Endothelial cell of umbilical vein (primary cell): ENCODE measurements at regions not wholly inside any gene's neighbourhood (a gene's known extent, or its start where the extent isn't known, plus 50 kb on each side); places are given as distances from the start of the nearest gene placed in this dataset.

Experiments
- BruUV-seq: library from RNA; stranded (reverse); fragments of 400-500 nt; replicated peaks from 2 replicates; lab custom pipeline; 2021; lab: Mats Ljungman, UMichigan
- CTCF ChIA-PET: fragments of 300-600, 350-600 bp; sonication (Branson Sonifier 250); formaldehyde crosslinking; loops from one replicate; lab custom pipeline; 2021; ENCODE audit warnings: antibody characterized with exemption, inconsistent platforms; lab: Charles Lee
- POLR2A ChIA-PET: fragments of 300-600, 350-600 bp; sonication (Branson Sonifier 250); formaldehyde crosslinking; loops from one replicate; lab custom pipeline; 2021; ENCODE audit warnings: antibody characterized with exemption, inconsistent platforms; lab: Charles Lee
- DNase-seq: peaks from one replicate; pipeline ENCODE4 v3.0.0-alpha.2; 2011; ENCODE audit warnings: low read depth, low spot score
- FAIRE-seq: peaks from 2 replicates; lab custom pipeline; 2011; peaks lifted over from hg19 to GRCh38; lab: Jason Lieb, UNC
- H2AFZ ChIP-seq: 2 replicates; pipeline ENCODE4 v1.6.0; 2012; ENCODE audit warnings: low read depth, low read length, control low read depth, inconsistent platforms
- H3K27ac ChIP-seq: 2 replicates; pipeline ENCODE4 v1.5.1; 2011; ENCODE audit warnings: low read depth, mild to moderate bottlenecking, control low read depth, low read length, moderate library complexity; ENCODE audit not compliant: insufficient read depth
- H3K27me3 ChIP-seq, 2 experiments: 2 replicates each; pipeline versions ENCODE4 v1.6.0 to v1.6.1; 2011; ENCODE audit warnings: low read length in 2 of 2, mixed read lengths in 1 of 2; ENCODE audit not compliant: control insufficient read depth in 2 of 2, insufficient read depth in 2 of 2
- H3K36me3 ChIP-seq, 2 experiments: 2 replicates in 1 of 2; 3 replicates in 1 of 2; pipeline ENCODE4 v1.5.1; 2011; ENCODE audit warnings: low read length in 2 of 2, mild to moderate bottlenecking in 1 of 2, moderate library complexity in 1 of 2; ENCODE audit not compliant: control insufficient read depth in 2 of 2, insufficient read depth in 2 of 2; ENCODE audit errors: extremely low read depth in 1 of 2
- H3K4me1 ChIP-seq: 3 replicates; pipeline ENCODE4 v1.5.1; 2011; ENCODE audit warnings: mild to moderate bottlenecking, low read length; ENCODE audit not compliant: control insufficient read depth, insufficient read depth; ENCODE audit errors: extremely low read depth
- H3K4me2 ChIP-seq: 2 replicates; pipeline ENCODE4 v1.6.1; 2011; ENCODE audit warnings: low read length, control low read depth, mixed read lengths; ENCODE audit not compliant: insufficient read depth
- H3K4me3 ChIP-seq, 3 experiments: fragments of 200-600 bp in 1 of 3; sonication (generic), shearing (Covaris generic) in 1 of 3; replicated peaks in 1 of 3; 2 replicates each; pipeline ENCODE4 v1.5.1; 2011 to 2016; ENCODE audit warnings: control low read depth in 3 of 3, low read length in 3 of 3, mild to moderate bottlenecking in 2 of 3, inconsistent platforms in 1 of 3, low read depth in 1 of 3, moderate library complexity in 1 of 3; ENCODE audit not compliant: insufficient read depth in 1 of 3
- H3K79me2 ChIP-seq: 2 replicates; pipeline ENCODE4 v1.6.0; 2012; ENCODE audit warnings: low read length, inconsistent platforms; ENCODE audit not compliant: control insufficient read depth, insufficient read depth
- H3K9ac ChIP-seq: replicated peaks from 2 replicates; pipeline ENCODE3; 2011; ENCODE audit warnings: low read length, control low read depth; ENCODE audit not compliant: insufficient read depth; ENCODE audit errors: extremely low read depth
- H3K9me1 ChIP-seq: replicated peaks from 3 replicates; pipeline ENCODE4 v1.6.0; 2011; ENCODE audit warnings: mild to moderate bottlenecking, low read length; ENCODE audit not compliant: control insufficient read depth, insufficient read depth; ENCODE audit errors: extremely low read depth
- H3K9me3 ChIP-seq: replicated peaks from 2 replicates; pipeline ENCODE4 v1.5.1; 2012; ENCODE audit warnings: low read length, inconsistent platforms; ENCODE audit not compliant: control insufficient read depth, insufficient read depth
- H4K20me1 ChIP-seq: replicated peaks from 2 replicates; pipeline ENCODE3; 2011; ENCODE audit warnings: mild to moderate bottlenecking, low read length; ENCODE audit not compliant: control insufficient read depth, insufficient read depth; ENCODE audit errors: extremely low read depth
- EZH2 ChIP-seq: IDR thresholded peaks from 2 replicates; pipeline ENCODE4 v1.6.1; 2012; ENCODE audit warnings: borderline replicate concordance, low read depth, mild to moderate bottlenecking, moderate library complexity, low read length, inconsistent platforms; ENCODE audit not compliant: severe bottlenecking
- FOS ChIP-seq: IDR thresholded peaks from 2 replicates; pipeline ENCODE4 v1.6.1; 2011; ENCODE audit warnings: mild to moderate bottlenecking, low read length, moderate library complexity, borderline replicate concordance; ENCODE audit not compliant: insufficient read depth
- GATA2 ChIP-seq: IDR thresholded peaks from 2 replicates; pipeline ENCODE4 v1.7.0; 2011; ENCODE audit warnings: low read depth, mild to moderate bottlenecking, moderate library complexity, mixed read lengths, low read length; ENCODE audit not compliant: insufficient read length, insufficient read depth
- JUN ChIP-seq: IDR thresholded peaks from 2 replicates; pipeline ENCODE4 v1.6.1; 2011; ENCODE audit warnings: borderline replicate concordance, low read depth; ENCODE audit not compliant: insufficient read length, insufficient read depth
- MYC ChIP-seq: IDR thresholded peaks from one replicate; pipeline ENCODE4 v1.6.1; 2011; ENCODE audit warnings: mild to moderate bottlenecking, low read depth, low read length
- POLR2A ChIP-seq: IDR thresholded peaks from 2 replicates; pipeline ENCODE4 v1.6.1; 2012; ENCODE audit warnings: low read depth, mild to moderate bottlenecking, control low read depth, low read length
- POLR2AphosphoS5 ChIP-seq: IDR thresholded peaks from 2 replicates; pipeline ENCODE4 v1.6.1; 2012; ENCODE audit warnings: low read depth, mild to moderate bottlenecking, control low read depth, low read length, moderate library complexity; ENCODE audit not compliant: insufficient read depth
- dilution Hi-C: fragments of 300-500 bp; cut with MboI; formaldehyde crosslinking; loops from one replicate; pipeline ENCODE4 v1.15.0; 2019; ENCODE audit warnings: low sequenced_read_pairs; ENCODE audit not compliant: extremely low pct_ligation_motif_present
- intact Hi-C: fragments of 100-400 bp; cut with micrococcal nuclease; formaldehyde crosslinking; loops from one replicate; pipeline ENCODE4 v1.10.0; 2022
- TF ChIP-seq, protein P1 (sequence below), 2 donors: IDR thresholded peaks; 1 replicate in 1 of 2; 2 replicates in 1 of 2; pipeline ENCODE4 v1.5.1; 2011; ENCODE audit warnings: low read length in 2 of 2, mild to moderate bottlenecking in 2 of 2, moderate library complexity in 2 of 2, control low read depth in 1 of 2, inconsistent platforms in 1 of 2, low read depth in 1 of 2; ENCODE audit not compliant: insufficient read depth in 1 of 2; ENCODE audit errors: extremely low read depth in 1 of 2
- TF ChIP-seq, protein P2 (sequence below): IDR thresholded peaks from 2 replicates; pipeline ENCODE4 v1.6.1; 2011; ENCODE audit not compliant: insufficient read depth, insufficient read length

DNA sequence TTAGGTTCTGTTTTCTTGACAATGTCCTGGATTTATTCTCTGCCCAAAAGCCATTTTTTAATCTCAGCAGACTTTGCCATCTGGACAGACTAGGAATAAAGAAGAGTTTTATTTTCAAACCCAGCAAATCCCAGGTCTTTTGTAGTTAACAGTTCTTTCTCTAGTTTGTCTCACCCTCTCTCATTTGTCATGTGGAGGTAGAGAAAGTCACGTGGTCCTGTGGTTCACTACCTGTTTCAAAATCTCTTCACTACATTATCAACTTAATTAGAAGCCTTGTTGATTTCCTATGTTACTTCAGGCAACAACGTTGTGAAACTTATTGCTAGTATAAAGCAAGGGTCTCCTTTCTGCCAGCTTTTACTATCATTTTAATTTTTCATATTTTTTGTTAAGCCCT, 1222.6 kb downstream of the EFNB2 start:
- H4K20me1 ChIP-seq, result no peaks in the 10 kb centered on the region
- no peak overlapping the region for H2AFZ ChIP-seq
- no peaks in the 10 kb centered on the region for H3K9me1 ChIP-seq
- dilution Hi-C loops (no loop called here), intact Hi-C loops (no loop called here)
- FAIRE-seq, result no peak
- POLR2A ChIA-PET, result no interaction called here
- TF ChIP-seq, protein P1, sequence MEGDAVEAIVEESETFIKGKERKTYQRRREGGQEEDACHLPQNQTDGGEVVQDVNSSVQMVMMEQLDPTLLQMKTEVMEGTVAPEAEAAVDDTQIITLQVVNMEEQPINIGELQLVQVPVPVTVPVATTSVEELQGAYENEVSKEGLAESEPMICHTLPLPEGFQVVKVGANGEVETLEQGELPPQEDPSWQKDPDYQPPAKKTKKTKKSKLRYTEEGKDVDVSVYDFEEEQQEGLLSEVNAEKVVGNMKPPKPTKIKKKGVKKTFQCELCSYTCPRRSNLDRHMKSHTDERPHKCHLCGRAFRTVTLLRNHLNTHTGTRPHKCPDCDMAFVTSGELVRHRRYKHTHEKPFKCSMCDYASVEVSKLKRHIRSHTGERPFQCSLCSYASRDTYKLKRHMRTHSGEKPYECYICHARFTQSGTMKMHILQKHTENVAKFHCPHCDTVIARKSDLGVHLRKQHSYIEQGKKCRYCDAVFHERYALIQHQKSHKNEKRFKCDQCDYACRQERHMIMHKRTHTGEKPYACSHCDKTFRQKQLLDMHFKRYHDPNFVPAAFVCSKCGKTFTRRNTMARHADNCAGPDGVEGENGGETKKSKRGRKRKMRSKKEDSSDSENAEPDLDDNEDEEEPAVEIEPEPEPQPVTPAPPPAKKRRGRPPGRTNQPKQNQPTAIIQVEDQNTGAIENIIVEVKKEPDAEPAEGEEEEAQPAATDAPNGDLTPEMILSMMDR (IDR thresholded peaks at IDR 0.05; ENCODE audit: extremely low read depth in 1 of 2, insufficient read depth in 1 of 2, low read depth in 1 of 2, low read length in 2 of 2), result no peak
- TF ChIP-seq POLR2AphosphoS5 (no peak), GATA2 (no peak), POLR2A (no peak), EZH2 (no peak), FOS (no peak), MYC (no peak), JUN (no peak)
- TF ChIP-seq, protein P2, sequence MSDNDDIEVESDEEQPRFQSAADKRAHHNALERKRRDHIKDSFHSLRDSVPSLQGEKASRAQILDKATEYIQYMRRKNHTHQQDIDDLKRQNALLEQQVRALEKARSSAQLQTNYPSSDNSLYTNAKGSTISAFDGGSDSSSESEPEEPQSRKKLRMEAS, result no peak
- no peak overlapping the region for H3K4me2 ChIP-seq
- H3K9me3 ChIP-seq, result no peaks in the 10 kb centered on the region
- no peak for DNase-seq
- H3K4me3 ChIP-seq, result no peak overlapping the region
- H3K27ac ChIP-seq, result no peak overlapping the region
- H3K27me3 ChIP-seq, result no peaks in the 10 kb centered on the region
- no peaks in the 10 kb centered on the region for H3K79me2 ChIP-seq
- H3K36me3 ChIP-seq, result no peaks in the 10 kb centered on the region
- H3K4me1 ChIP-seq, result no peaks in the 10 kb centered on the region
- BruUV-seq, result no TSS peak
- no peak overlapping the region for H3K9ac ChIP-seq
- CTCF ChIA-PET, result no interaction called here
